ENCODE measurements at regions not wholly inside any gene's neighbourhood (a gene's known extent, or its start where the extent isn't known, plus 50 kb on each side); places are given as distances from the start of the nearest gene placed in this dataset.
"Not testable (repeated sequence)": the region's sequence is repeated elsewhere in the genome, so short reads cannot be mapped to it uniquely, and the experiment has no call there.

- DNase-seq (ENCODE audit: low read depth) = no peak
Observed at GRCh38 chr13:110811008-110811720, 97.7 kb downstream of the ING1 start.

- DNase-seq (ENCODE audit: low read depth) = no peak
Observed at GRCh38 chr13:110811771-110812120, 98.2 kb downstream of the ING1 start.

DNA sequence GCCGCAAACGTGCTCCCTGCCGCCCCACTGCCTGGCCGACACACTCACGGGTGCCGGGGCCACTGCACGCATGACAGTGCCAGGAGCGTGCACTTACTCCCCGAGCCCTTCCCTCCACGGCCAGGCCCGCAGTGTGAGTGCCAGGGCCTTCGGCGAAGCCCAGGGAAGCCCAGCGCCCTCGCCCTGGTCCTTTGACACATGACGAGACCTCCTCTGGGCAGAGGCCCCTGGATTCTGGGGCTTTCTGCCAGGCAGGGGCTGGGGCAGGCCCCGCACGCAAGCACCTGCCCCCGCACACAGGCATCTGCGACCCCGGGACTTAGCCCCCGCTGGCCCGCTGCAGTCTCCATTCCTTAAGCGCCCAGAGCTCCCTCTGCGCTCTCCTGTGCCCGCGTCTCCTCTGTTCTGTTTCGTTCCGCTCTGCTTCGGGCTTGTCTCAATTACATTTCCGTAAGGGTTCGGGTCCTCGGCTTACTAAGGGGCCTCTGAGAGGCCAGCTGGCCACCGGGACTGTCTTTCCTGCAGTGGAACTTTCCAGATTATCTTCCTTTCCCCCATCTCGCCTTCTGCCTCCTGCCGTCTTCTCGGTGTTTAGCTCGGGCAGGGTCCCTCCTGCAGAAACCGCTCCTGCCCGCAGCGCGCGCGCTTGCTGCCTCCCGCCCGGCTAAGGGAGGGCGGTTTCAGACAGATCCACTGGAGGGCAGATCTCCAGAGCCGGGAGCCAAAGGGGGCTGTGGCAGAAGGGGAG is 98.8 kb downstream of the ING1 start:
- no peak for DNase-seq (ENCODE audit: low read depth)

- DNase-seq (ENCODE audit: low read depth) = no peak
Observed at GRCh38 chr13:110812869-110813645, 99.6 kb downstream of the ING1 start.

- no peak for DNase-seq (ENCODE audit: low read depth)
Observed at GRCh38 chr13:110813646-110814624, 100.4 kb downstream of the ING1 start.

DNA sequence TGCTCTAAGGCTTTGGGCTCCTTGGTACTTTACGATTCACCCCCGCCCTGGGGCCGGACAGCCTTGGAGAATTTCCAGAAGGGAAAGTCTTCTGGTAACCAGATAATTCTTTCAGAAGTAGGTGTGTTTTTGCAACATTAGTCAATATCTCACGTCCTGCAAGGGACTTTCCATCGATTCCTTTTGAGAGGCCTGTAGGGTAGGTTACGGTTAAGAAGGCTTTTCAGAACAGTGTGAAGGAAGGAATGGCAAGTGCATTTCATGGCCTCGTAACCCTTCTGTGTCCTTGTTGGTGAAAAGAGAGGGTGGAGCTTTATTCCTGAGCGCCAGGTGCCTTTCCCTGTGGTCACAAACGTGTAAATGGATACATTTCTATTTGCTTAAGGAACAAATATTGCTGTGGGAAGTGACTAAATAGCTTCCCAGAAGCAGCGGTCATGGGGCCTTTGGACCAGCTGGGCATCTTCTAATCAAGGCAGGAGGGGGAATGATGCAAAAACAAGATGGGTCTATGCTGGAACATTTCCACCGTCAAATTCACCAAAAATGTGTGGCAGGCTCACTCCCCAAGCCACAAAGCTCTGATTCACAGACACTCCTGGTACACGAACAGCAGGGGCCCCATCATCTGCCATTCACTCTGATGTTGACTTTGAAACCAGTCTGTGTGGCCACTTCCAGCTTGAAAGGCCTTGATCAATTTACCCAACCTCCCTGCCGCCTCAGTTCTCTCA is 99.2 kb downstream of the ANKRD10 start:
- no peak for DNase-seq (ENCODE audit: low read depth)

DNA sequence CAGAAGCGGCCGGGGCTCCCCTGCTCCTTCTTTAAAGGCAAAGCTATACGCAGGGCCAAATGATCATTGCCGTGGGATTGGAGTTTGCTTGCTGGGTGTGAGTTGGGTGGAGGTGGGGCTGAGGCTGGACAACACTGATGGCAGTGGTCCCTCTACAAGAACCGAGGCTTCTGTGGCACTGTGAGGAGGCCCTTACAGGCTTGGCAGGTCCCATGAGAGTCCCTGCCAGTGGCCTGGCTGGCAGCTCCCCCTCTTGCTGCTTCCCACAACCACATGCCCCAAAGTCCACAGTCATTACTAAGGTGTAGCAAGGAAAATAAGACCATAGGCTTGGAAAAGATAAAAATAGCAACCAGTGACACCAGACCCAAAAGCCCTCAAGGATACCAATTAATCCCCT is 98.4 kb downstream of the ANKRD10 start:
- DNase-seq (ENCODE audit: low read depth) = no peak

- DNase-seq (ENCODE audit: low read depth) = no peak
Observed at GRCh38 chr13:110817143-110817542, 97.7 kb downstream of the ANKRD10 start.

- DNase-seq (ENCODE audit: low read depth) = no peak
Observed at GRCh38 chr13:110818747-110819146, 96.1 kb downstream of the ANKRD10 start.

GRCh38 chr13:110819203-110820014 is 95.5 kb downstream of the ANKRD10 start:
- DNase-seq (ENCODE audit: low read depth) = peak; percentile 68

DNA sequence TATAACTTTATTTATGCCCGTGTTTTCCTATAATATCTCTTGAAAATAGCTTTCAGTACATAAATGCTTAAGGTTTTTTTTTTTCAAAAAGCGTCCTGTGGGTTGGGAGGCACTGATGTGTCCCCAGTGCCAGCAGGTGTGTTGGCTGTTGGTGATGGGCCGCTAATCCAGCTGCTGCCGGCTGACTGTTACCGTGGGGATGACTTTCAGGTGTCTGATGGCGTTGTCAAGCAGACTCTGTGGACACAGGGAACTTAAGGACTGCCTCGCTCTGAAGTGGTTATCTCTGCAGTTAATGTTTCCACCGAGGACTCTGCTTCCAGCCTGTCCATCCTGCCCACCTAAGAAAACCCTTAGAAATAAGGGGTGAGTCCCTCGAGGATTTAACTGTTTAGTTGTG is 94.5 kb downstream of the ANKRD10 start:
- DNase-seq (ENCODE audit: low read depth) = no peak

- DNase-seq (ENCODE audit: low read depth) = not testable (repeated sequence)
Observed at GRCh38 chr13:110821837-110822668, 92.8 kb downstream of the ANKRD10 start.

GRCh38 chr13:110822669-110822945 is 92.3 kb downstream of the ANKRD10 start:
- DNase-seq (ENCODE audit: low read depth) = no peak

DNA sequence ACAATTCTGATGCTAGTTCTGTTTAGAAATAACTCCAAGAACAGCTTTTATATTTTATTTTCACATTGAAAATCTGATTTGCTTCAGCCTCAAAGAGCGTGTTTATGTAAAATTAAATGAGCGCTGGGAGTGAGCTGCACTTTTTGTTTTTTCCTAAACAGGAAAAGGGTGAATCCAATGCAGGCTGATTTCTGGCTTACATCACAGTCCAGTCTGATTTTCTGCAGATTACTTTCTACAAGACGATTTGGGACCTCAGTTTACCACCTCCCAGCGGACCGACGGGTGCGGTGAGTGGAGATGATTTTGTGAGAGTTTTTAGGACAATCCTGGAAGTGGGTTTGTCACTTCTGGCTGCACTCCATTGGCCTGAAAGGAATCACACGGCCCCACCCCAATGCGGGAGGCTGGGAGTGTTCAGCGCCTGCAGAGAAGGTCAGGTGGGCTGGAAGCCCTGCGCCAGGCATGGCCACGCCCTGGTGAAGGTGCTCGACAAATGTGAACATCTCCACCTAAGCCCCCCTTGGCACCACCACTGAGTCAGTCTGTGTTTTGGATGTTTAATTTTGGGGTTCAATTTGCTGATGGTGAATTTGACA is 90.1 kb downstream of the ANKRD10 start:
- DNase-seq (ENCODE audit: low read depth) = no peak

DNA sequence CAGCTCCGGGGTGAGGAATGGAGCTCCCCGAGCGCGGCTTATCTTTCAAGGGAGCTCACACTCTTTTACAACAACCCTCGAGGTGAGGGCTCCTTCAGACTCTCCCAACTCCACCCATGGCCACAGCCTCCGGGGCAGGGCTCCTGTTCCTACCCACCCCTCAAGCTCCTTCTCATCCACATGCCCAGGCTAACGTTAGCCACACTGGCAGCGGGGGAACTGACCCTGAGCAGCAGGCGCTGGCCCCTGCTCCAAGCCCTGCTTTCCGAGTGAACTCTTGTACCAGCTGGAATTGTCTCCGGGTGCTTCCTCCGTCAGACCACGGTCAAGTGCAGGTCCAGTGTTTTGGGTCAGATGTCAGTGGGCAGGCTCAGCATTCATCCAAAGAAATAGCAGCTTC is 89.4 kb downstream of the ANKRD10 start:
- DNase-seq (ENCODE audit: low read depth) = no peak

DNA sequence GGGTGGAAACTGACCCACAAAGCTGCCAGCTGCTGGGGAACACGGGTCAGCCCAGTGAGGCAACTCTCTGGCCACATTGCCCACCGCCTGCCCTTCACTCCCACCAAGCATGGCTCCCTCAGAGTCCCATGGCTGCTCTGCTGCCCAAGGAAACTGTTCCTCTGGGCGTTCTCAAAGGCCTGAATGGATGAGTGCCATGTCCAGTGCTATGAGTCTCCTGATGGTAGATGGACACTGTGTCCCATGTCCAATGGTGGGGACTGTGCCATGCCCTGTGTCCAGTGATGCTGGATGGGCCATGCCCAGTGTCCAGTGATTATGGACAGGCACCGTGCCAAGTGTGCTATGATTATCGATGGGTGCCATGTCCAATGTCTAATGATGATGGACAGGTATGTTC is 88.8 kb downstream of the ANKRD10 start:
- DNase-seq (ENCODE audit: low read depth) = no peak

DNA sequence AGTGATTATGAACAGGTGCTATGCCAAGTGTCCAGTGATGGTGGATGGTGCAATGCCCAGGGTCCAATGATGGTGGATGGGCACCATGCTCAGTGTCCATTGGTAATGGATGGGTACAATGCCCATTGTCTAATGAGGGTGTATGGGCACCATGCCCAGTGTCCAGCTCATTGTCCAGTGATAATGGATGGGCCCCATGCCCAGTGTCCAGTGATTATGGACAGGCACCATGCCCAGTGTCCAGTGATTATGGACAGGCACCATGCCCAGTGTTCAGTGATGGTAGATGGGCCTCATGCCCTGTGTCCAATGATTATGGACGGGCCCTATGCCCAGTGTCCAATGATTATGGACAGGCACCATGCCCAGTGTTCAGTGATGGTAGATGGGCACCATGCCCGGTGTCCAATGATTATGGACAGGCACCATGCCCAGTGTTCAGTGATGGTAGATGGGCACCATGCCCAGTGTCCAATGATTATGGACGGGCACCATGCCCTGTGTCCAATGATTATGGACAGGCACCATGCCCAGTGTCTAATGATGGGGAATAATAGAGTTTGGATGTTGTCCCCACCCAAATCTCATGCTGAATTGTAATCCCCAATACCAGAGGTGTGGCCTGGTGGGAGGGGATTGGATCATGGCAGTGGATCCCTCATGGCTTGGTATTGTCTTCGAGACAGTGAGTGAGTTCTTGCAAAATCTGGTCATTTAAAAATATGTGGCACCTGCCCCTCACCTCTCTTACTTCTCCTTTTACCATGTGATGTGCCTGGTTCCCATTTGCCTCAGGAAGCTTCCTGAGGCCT is 87.8 kb downstream of the ANKRD10 start:
- DNase-seq (ENCODE audit: low read depth) = no peak
